ENCODE measurements at regions not wholly inside any gene's neighbourhood (a gene's known extent, or its start where the extent isn't known, plus 50 kb on each side); places are given as distances from the start of the nearest gene placed in this dataset.

DNA sequence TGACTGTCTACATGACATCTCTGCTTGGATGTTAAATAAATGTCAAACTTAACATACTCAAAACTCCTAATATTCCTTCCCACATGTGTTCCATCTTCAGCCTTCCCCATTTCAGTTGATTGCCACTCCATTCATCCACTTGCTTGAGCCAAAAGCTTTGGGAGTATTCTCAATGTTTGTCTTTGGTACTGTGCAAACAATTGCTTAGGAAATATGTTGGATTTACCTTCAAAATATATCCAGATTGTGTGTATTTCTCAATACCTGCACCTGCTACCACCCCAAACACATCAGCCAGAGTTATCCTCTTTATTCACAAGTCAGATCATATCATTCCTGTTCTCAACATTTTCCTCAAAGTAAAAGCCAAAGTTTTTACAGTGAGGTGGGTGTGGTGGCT, 350.3 kb upstream of the FAM98A start:
- TF ChIP-seq NANOG (IDR thresholded peaks at IDR 0.05; ENCODE audit: insufficient read depth, low read depth, low read length, poor library complexity, severe bottlenecking) (no peak), SUZ12 (IDR thresholded peaks at IDR 0.05; ENCODE audit: low read length) (no peak)
- Histone ChIP-seq H2BK12ac (ENCODE audit: low read depth, low read length) (no peak overlapping the region), H2BK15ac (ENCODE audit: low read length) (no peak overlapping the region), H3K79me2 (ENCODE audit: control insufficient read depth in 1 of 2, insufficient read depth in 2 of 2, low read length in 2 of 2) (no peaks in the 10 kb centered on the region), H2BK20ac (ENCODE audit: low read length) (no peak overlapping the region), H2BK120ac (replicated peaks; ENCODE audit: low read depth, low read length) (no peak overlapping the region), H3K4me3 (ENCODE audit: extremely low read depth in 1 of 4, insufficient read depth in 2 of 4, low read depth in 3 of 4, low read length in 4 of 4) (no peak overlapping the region), H2AK5ac (ENCODE audit: low read depth, low read length) (no peak overlapping the region), H3K9ac (replicated peaks in 1 of 4; ENCODE audit: extremely low read depth in 1 of 4, low read depth in 3 of 4, low read length in 3 of 4) (no peak overlapping the region), H3K4me1 (replicated peaks in 1 of 4; ENCODE audit: control insufficient read depth in 3 of 4, insufficient read depth in 4 of 4, low read length in 3 of 4) (no peaks in the 10 kb centered on the region), H3K4me2 (ENCODE audit: insufficient read depth in 1 of 2, low read depth in 2 of 2, low read length in 2 of 2) (no peak overlapping the region), H3K56ac (replicated peaks; ENCODE audit: insufficient read length, low read depth, low read length) (no peak overlapping the region), H3K27ac (ENCODE audit: low read depth, low read length) (no peak overlapping the region), H3K36me3 (ENCODE audit: control insufficient read depth in 2 of 4, insufficient read depth in 4 of 4, low read length in 3 of 4) (no peaks in the 10 kb centered on the region), H3K18ac (ENCODE audit: extremely low read depth, low read length) (no peak overlapping the region), H4K20me1 (replicated peaks in 1 of 2; ENCODE audit: control insufficient read depth in 1 of 2, insufficient read depth in 2 of 2, low read length in 2 of 2) (no peaks in the 10 kb centered on the region), H3K9me3 (ENCODE audit: insufficient read depth in 2 of 2, low read depth in 1 of 2, low read length in 1 of 2) (no peaks in the 10 kb centered on the region), H4K8ac (ENCODE audit: extremely low read depth, insufficient read depth, low read length) (no peak overlapping the region), H3K23ac (ENCODE audit: insufficient read length) (no peak overlapping the region), H3K14ac (ENCODE audit: insufficient read length) (no peak overlapping the region), H3K23me2 (ENCODE audit: low read depth, low read length) (no peaks in the 10 kb centered on the region), H4K91ac (replicated peaks; ENCODE audit: insufficient read length, low read length) (no peak overlapping the region), H2AFZ (ENCODE audit: low read length) (no peak overlapping the region), H3K79me1 (ENCODE audit: low read depth, low read length) (no peaks in the 10 kb centered on the region), H3K4ac (replicated peaks; ENCODE audit: insufficient read length, low read depth, low read length) (no peak overlapping the region), H3K27me3 (replicated peaks in 1 of 4; ENCODE audit: control insufficient read depth in 3 of 4, extremely low read depth in 1 of 4, insufficient read depth in 3 of 4, low read length in 3 of 4) (no peaks in the 10 kb centered on the region), H4K5ac (ENCODE audit: insufficient read length, low read depth, low read length) (no peak overlapping the region), H2BK5ac (ENCODE audit: low read depth, low read length) (no peak overlapping the region)
- POLR2A ChIA-PET (ENCODE audit: partially characterized antibody): no interaction called here
- CTCF ChIA-PET (ENCODE audit: partially characterized antibody): no interaction called here
- DNase-seq (ENCODE audit: low read depth in 1 of 2, low spot score in 2 of 2): no peak
- FAIRE-seq: no peak

Data from H1 (cell line).